22Rv1 (cell line): ENCODE measurements at regions not wholly inside any gene's neighbourhood (a gene's known extent, or its start where the extent isn't known, plus 50 kb on each side); places are given as distances from the start of the nearest gene placed in this dataset.

Source experiments
- H3K27ac ChIP-seq: fragments of 450-650 bp; 2 replicates; pipeline ENCODE4 v1.5.1; 2017
- ZFX ChIP-seq: fragments of 450-650 bp; IDR thresholded peaks from 2 replicates; pipeline ENCODE4 v1.6.1; 2017; ENCODE audit warnings: antibody characterized with exemption, borderline replicate concordance
- TF ChIP-seq, protein P1 (sequence below): fragments of 450-650 bp; IDR thresholded peaks from 2 replicates; pipeline ENCODE4 v1.5.1; 2017; ENCODE audit warnings: mild to moderate bottlenecking

DNA sequence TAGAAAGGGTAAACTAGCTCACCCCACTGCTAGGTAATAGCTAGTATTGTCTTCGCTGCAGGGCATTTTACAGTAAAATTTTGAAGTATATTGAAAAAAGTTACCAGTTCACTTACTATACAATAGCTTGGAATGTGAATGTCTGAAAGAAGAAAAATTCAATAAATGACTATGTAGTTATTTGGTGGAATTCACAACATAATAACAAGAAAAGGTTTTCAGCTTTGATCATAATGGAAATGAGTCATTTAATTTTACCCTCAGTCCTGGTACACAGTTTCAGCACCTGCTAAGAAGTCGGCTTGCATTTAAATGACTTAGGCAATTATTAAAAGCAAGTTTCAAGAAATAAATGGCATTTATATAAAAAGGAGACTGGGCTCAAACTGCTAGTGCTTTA lies 90.4 kb downstream of the NUP35 start:
- no peak overlapping the region for H3K27ac ChIP-seq
- TF ChIP-seq, protein P1, sequence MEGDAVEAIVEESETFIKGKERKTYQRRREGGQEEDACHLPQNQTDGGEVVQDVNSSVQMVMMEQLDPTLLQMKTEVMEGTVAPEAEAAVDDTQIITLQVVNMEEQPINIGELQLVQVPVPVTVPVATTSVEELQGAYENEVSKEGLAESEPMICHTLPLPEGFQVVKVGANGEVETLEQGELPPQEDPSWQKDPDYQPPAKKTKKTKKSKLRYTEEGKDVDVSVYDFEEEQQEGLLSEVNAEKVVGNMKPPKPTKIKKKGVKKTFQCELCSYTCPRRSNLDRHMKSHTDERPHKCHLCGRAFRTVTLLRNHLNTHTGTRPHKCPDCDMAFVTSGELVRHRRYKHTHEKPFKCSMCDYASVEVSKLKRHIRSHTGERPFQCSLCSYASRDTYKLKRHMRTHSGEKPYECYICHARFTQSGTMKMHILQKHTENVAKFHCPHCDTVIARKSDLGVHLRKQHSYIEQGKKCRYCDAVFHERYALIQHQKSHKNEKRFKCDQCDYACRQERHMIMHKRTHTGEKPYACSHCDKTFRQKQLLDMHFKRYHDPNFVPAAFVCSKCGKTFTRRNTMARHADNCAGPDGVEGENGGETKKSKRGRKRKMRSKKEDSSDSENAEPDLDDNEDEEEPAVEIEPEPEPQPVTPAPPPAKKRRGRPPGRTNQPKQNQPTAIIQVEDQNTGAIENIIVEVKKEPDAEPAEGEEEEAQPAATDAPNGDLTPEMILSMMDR, result no peak
- no peak for TF ChIP-seq ZFX

DNA sequence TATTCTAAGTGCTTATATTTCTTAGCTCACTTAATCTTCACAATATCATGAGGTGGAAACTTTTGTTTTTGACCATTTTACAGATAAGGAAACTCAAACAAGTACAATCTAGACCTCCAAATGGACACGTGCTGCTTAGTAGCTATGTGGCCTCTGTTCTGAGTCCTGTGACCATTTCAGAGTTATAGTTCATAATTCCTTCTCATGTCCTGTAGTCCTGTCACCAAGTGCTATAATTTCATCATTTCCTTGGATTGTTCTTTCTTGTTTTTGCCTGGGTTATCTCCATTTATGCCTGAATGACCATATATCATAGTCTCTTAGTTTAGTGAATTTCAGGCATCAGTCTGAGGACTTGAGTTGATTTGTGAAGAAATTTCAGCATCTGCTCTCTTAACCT lies 91.7 kb downstream of the NUP35 start:
- no peak for TF ChIP-seq ZFX
- TF ChIP-seq, protein P1, result no peak
- H3K27ac ChIP-seq, result no peak overlapping the region

DNA sequence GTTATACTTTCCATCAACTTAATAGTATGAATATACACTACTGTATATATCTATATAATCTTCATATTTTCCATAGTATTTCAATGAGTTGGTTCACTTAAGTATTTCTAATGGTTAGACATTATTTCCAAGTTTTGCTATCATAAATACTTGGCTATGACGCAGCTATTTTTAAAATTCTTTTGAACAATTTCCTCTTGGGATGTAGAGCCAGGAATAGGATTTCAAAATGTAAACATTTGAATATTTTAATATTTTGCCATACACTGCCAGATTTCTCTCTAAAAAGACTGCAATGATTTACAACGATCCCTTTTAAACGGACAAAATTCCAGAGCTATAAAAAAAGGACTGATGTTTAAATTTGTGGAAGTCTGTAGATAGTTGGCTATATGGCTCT lies 95.6 kb downstream of the NUP35 start:
- no peak overlapping the region for H3K27ac ChIP-seq
- TF ChIP-seq, protein P1, result no peak
- no peak for TF ChIP-seq ZFX

DNA sequence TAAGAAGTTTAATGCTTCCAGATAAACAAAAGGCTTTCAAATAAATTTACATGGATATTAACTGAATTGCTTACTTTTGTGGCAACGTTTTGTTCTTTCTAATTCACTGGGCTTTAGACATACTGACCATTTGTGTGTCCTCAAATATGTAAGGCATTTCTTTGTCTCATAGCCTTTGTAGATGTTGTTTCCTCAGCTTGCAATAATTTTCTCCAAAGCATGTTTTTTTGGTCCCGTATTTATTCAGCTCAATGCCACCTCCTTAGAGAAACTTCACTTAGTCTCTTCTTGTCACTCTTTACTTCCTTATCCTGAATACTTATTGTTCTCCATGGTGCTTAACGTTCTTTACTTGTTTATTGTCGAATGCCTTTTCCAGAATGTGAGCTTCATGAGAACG lies 98.5 kb downstream of the NUP35 start:
- no peak overlapping the region for H3K27ac ChIP-seq
- TF ChIP-seq ZFX, result no peak
- TF ChIP-seq, protein P1, result no peak

DNA sequence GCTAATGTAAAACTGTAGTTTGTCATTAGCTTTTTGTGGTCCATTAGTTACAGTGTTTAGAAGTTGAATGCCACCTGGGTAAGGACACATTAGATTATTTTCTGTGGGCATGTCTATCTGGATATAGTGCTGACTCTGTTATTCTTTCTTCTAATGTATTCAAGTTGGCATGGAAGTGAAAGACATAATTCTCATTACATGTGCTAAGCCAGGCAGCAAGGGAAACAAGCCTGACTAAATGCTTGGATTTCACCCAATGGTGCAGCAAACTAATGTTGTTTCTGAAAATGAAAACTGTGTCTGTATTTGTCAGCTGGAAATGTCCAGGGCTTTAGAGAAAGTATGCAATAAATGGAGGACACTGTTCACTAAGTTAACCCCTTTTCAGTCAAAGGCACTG lies 100.7 kb downstream of the NUP35 start:
- no peak overlapping the region for H3K27ac ChIP-seq
- TF ChIP-seq ZFX, result no peak
- TF ChIP-seq, protein P1, result no peak

DNA sequence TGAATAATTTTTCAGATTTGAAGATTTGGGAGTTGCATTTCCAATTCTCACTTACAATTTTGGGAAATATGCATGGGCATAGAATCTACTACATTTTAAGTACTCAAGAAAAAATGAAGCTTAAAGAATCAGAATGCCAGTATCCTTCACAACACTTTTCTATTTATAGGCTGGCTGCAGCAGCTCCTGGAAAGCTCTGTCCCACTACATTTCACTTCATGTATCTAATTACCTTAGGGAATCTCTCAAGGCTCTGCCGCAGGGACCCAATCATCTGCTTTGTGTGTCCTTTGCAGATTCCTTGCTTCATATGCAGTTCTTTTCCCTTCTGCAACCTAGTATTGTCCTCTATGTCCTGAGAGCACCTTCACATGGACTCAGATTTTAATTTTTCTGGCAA lies 102.9 kb downstream of the NUP35 start:
- TF ChIP-seq ZFX, result no peak
- TF ChIP-seq, protein P1, result no peak
- no peak overlapping the region for H3K27ac ChIP-seq

DNA sequence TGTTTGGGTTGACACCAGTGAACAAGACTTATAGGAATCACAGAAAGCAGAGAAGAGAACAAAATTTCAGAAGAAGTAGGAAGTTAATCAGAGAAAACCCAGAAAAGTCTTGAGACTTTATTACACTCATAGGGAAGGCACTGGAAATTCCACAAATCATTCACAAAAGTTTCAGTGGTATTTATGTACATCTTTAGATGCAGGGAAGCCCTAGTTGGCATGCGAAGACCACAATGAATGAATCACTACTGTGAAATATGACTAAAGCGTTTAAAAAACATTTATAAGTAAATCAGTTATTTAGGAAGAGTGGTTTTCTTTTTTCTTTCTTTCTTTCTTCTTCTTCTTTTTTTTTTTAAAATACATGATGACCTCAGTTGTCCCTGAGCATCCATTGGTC lies 105.1 kb downstream of the NUP35 start:
- no peak overlapping the region for H3K27ac ChIP-seq
- no peak for TF ChIP-seq ZFX
- TF ChIP-seq, protein P1, result no peak
